NB4 (cell line): ENCODE measurements at regions not wholly inside any gene's neighbourhood (a gene's known extent, or its start where the extent isn't known, plus 50 kb on each side); places are given as distances from the start of the nearest gene placed in this dataset.

Source experiments
- DNase-seq: peaks from one replicate; pipeline ENCODE4 v3.0.0; 2010; ENCODE audit warnings: low read depth
- H3K4me3 ChIP-seq: one replicate; pipeline ENCODE4 v1.5.1; 2011; ENCODE audit warnings: mild to moderate bottlenecking, low read depth, low read length, moderate library complexity
- CTCF ChIP-seq: IDR thresholded peaks from one replicate; pipeline ENCODE4 v1.5.1; 2012; ENCODE audit warnings: low read depth, low read length
- MAX ChIP-seq: IDR thresholded peaks from 2 replicates; pipeline ENCODE4 v1.6.1; 2011; ENCODE audit warnings: low read depth, low read length
- MYC ChIP-seq: IDR thresholded peaks from 2 replicates; pipeline ENCODE4 v1.6.1; 2011; ENCODE audit warnings: low read depth, low read length
- POLR2A ChIP-seq: IDR thresholded peaks from 2 replicates; pipeline ENCODE4 v1.6.1; 2011; ENCODE audit warnings: mild to moderate bottlenecking; ENCODE audit not compliant: insufficient read length; ENCODE audit errors: extremely low read depth

- TF ChIP-seq MYC = no peak
- TF ChIP-seq CTCF = no peak
- no peak for TF ChIP-seq POLR2A
- TF ChIP-seq MAX = no peak
- DNase-seq = no peak
- no peak overlapping the region for H3K4me3 ChIP-seq
Measured at GRCh38 chr10:78597796-78598555, 470.8 kb upstream of the ZMIZ1 start.

- TF ChIP-seq POLR2A (no peak), CTCF (no peak), MAX (no peak), MYC (no peak)
- no peak for DNase-seq
- no peak overlapping the region for H3K4me3 ChIP-seq
Measured at GRCh38 chr10:78599122-78599853, 469.5 kb upstream of the ZMIZ1 start.

DNA sequence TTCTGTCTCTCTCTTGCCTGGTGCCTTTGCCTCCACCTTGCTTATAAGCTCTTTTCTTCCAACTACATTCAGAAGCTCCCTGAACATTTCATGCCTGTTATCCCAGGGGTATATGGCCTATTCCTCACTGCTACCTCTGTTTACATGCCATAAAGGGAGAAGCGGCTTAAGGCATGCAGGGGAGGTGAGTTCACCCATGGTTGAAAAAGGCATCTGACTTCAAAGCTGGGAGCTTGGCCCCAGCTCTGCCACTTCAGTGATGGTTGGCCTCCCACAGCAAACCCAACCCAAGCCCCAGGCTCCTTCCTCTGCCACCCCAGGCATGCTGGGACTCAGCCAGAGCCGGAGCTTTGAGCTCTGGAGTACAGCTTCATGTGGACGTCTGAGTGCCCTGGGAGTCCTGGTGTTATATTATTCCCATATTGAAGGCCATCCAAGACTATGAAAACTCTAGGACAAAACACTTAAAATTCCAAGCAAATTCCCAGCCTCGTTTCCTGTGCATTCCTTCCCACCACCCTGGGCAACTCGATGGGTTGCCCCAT, 468.6 kb upstream of the ZMIZ1 start:
- TF ChIP-seq CTCF = no peak
- no peak for TF ChIP-seq MAX
- no peak for TF ChIP-seq MYC
- TF ChIP-seq POLR2A = no peak
- no peak for DNase-seq
- H3K4me3 ChIP-seq = no peak overlapping the region

- DNase-seq = no peak
- TF ChIP-seq POLR2A (no peak), MAX (no peak), CTCF (no peak)
- H3K4me3 ChIP-seq = no peak overlapping the region
Measured at GRCh38 chr10:78600740-78601139, 468.0 kb upstream of the ZMIZ1 start.

DNA sequence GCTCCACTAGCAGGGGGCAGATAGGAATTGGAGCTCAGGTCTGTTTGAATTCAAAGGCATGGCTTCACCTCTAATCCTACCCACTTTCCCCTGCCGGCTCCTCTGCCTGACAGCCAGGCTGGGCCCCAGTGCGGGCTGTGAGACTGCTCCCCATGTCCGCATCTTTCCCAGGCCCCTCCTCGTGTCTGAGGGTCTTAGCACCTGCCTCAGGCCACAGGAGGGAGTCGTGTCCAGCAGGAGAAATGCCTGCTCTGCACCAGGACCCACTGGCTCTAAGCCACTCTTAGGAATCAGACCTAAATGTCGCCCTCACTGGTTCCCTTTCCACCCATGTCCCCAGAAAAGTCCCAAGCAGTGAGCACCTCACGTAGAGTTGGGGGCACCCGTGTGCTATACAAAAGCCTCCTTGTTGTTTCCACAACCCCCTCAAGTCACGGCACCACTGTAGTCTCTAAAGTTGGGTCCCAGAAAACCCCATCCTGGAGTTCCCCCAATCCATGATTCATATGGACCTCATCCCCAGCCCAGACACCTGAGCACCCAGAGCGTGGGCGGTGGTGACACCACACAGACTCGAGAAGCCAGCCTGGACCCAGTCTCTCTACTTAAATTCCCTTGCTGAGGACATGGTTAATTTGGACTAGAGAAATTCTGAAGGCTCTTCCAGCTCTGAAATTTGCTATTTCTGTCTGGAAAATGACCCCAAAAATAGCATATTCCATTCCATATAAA, 466.4 kb upstream of the ZMIZ1 start:
- no peak for TF ChIP-seq MYC
- TF ChIP-seq POLR2A = no peak
- TF ChIP-seq MAX = no peak
- no peak for TF ChIP-seq CTCF
- no peak for DNase-seq

More for the DNA sequence above, 466.4 kb upstream of the ZMIZ1 start:
- no peak overlapping the region for H3K4me3 ChIP-seq
